GM10248 (cell line): ENCODE measurements at regions not wholly inside any gene's neighbourhood (a gene's known extent, or its start where the extent isn't known, plus 50 kb on each side); places are given as distances from the start of the nearest gene placed in this dataset.

Experiments
- CTCF ChIA-PET: fragments of 300-600 bp; sonication (Branson Sonifier 250); formaldehyde crosslinking; extraction: SDS; loops from one replicate; lab custom pipeline; 2021; ENCODE audit warnings: antibody characterized with exemption; lab: Yijun Ruan, JAX
- POLR2A ChIA-PET: fragments of 350-650 bp; sonication (Branson Sonifier 250); formaldehyde crosslinking; extraction: SDS; loops from one replicate; lab custom pipeline; 2020; ENCODE audit warnings: antibody characterized with exemption; lab: Yijun Ruan, JAX
- DNase-seq: peaks from one replicate; pipeline ENCODE4 v3.0.0; 2012; ENCODE audit errors: extremely low spot score
- CTCF ChIP-seq: IDR thresholded peaks from 2 replicates; pipeline ENCODE4 v1.5.1; 2012; ENCODE audit warnings: mild to moderate bottlenecking, low read depth; ENCODE audit errors: extremely low read depth, missing control alignments, control extremely low read depth

GRCh38 chr2:60333264-60333663 is 220.2 kb downstream of the BCL11A start:
- POLR2A ChIA-PET: no interaction called here
- CTCF ChIA-PET: interaction anchor here (1.1 to 2.6 kb wide), 3 partner anchors 16 to 39 kb away, joined by 3 to 9 read pairs (median 3); no protein-coding TSS in a partner anchor
- TF ChIP-seq CTCF: no peak
- no peak for DNase-seq

GRCh38 chr2:60331115-60331809 is 222.2 kb downstream of the BCL11A start:
- CTCF ChIA-PET: interaction anchor here (1.7 to 2.2 kb wide), 2 partner anchors 10 to 11 kb away, joined by 4 to 5 read pairs; no protein-coding TSS in a partner anchor
- POLR2A ChIA-PET: no interaction called here
- no peak for DNase-seq
- no peak for TF ChIP-seq CTCF

GRCh38 chr2:60329225-60329624 is 224.2 kb downstream of the BCL11A start:
- no peak for TF ChIP-seq CTCF
- ChIA-PET CTCF (interaction anchor here (1.2 to 2.2 kb wide), 3 partner anchors 9 to 14 kb away, joined by 4 to 5 read pairs (median 4); no protein-coding TSS in a partner anchor), POLR2A (no interaction called here)
- DNase-seq: no peak

DNA sequence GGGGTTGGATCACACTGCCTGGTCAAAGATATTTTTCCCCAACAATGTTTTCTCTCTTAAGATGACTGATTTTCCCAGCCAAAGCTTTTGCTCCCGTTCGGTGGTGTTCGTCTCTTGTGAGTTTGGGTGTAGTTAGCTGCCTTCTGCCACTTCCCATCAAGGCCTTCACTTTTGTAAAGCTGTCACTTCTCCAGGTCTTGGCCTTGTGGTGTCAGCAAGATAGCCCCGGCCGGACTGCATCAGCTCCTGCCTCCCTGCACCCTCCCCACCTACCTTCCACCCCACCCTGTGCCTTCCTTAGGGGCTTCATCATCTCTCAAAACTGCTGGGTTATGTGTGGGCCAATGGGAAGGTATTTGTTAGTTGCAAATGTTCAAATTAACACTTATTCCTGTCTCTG is 228.9 kb downstream of the BCL11A start:
- CTCF ChIA-PET: interaction anchor here (0.7 to 0.9 kb wide), 2 partner anchors 23 to 257 kb away, joined by 3 read pairs; no protein-coding TSS in a partner anchor

DNA sequence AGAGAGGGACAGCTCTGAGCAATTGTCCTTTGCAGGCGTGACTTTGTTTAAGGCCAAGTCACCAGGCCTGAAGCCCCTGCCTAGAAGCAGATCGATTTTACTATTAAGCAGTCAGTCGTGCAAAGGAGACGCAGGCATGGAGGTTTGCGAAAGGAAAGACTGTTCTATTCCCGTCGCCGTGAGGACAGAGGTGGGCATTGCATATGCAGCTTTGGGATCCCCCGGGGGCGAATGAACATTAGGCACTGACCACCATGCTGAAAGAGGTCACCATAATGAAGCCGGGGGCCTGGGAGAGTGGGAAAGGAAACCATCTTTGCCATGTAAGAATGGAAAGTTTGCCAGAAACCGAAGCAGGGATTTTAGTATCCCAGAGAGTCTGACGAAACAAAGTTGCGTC is 231.6 kb downstream of the BCL11A start:
- no peak for TF ChIP-seq CTCF
- DNase-seq: no peak
- ChIA-PET CTCF (interaction anchor here (1.0 kb wide), 2 partner anchors 9 to 10 kb away, joined by 3 read pairs; no protein-coding TSS in a partner anchor), POLR2A (no interaction called here)

More for the DNA sequence above, 228.9 kb downstream of the BCL11A start:
- no peak for DNase-seq
- POLR2A ChIA-PET: no interaction called here
- no peak for TF ChIP-seq CTCF

DNA sequence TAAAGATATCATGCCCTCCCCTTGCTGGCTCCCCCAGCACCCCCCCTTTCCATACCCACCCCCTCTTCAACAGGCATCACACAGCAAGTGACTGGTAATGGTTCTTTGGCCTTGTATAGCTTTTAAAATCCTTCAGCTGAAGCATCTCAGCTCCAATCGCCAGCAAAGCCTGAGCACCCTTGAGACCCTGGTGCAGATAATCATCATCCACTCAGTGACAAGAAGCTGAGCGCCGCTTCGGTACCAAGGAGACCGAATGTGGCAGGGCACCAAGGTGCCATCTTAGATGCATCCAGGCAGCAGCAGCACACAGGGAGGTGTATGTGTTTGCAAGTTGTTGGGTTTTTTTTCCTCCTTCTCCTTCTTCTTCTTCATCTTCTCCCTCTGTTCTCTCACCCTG is 232.7 kb downstream of the BCL11A start:
- CTCF ChIA-PET: interaction anchor here (1.0 to 1.3 kb wide), 2 partner anchors 9 kb away, joined by 3 to 4 read pairs; no protein-coding TSS in a partner anchor
- POLR2A ChIA-PET: no interaction called here
- TF ChIP-seq CTCF: no peak
- DNase-seq: no peak
